T-helper 2 cell treated with Interferon-gamma antibody and Interleukin-4, amounts not matched to agents 5 μg/mL and 100 μg/mL, for 36 hours (primary cell): ENCODE measurements at regions not wholly inside any gene's neighbourhood (a gene's known extent, or its start where the extent isn't known, plus 50 kb on each side); places are given as distances from the start of the nearest gene placed in this dataset.
A peak's percentile ranks its signal among the peaks of the same experiment; 100 is the strongest.

Experiments used
- DNase-seq: peaks from one replicate; pipeline ENCODE4 v3.0.0; 2021; ENCODE audit warnings: low spot score
- H3K27ac Mint-ChIP-seq: one replicate; pipeline ENCODE4 v1.8.0; 2021; ENCODE audit warnings: mild to moderate bottlenecking, mixed read lengths
- H3K27me3 Mint-ChIP-seq: one replicate; pipeline ENCODE4 v1.8.0; 2021; ENCODE audit warnings: low read depth, mixed read lengths
- H3K36me3 Mint-ChIP-seq: one replicate; pipeline ENCODE4 v1.8.0; 2021; ENCODE audit warnings: low read depth, mixed read lengths
- H3K4me1 Mint-ChIP-seq: one replicate; pipeline ENCODE4 v1.8.0; 2021; ENCODE audit warnings: low read depth, mixed read lengths
- H3K4me3 Mint-ChIP-seq: one replicate; pipeline ENCODE4 v1.8.0; 2022; ENCODE audit warnings: mild to moderate bottlenecking, moderate library complexity, mixed read lengths
- H3K9me3 Mint-ChIP-seq: one replicate; pipeline ENCODE4 v1.8.0; 2021; ENCODE audit warnings: mixed read lengths

GRCh38 chrX:20414762-20415445, 148.2 kb upstream of the RPS6KA3 start:
- Mint-ChIP-seq H3K4me3 (no peak overlapping the region), H3K36me3 (peaks cover 2% of the 10 kb centered on the region), H3K27me3 (peaks cover 6% of the 10 kb centered on the region), H3K4me1 (peaks cover 31% of the 10 kb centered on the region), H3K27ac (no peak overlapping the region), H3K9me3 (no peaks in the 10 kb centered on the region)
- no peak for DNase-seq

GRCh38 chrX:20414066-20414465, 147.4 kb upstream of the RPS6KA3 start:
- Mint-ChIP-seq H3K4me3 (no peak overlapping the region), H3K9me3 (no peaks in the 10 kb centered on the region), H3K27ac (peak overlapping the region; percentile 62), H3K4me1 (peaks cover 31% of the 10 kb centered on the region), H3K36me3 (peaks cover 2% of the 10 kb centered on the region), H3K27me3 (peaks cover 6% of the 10 kb centered on the region)
- no peak for DNase-seq

GRCh38 chrX:20412871-20413486, 146.3 kb upstream of the RPS6KA3 start:
- Mint-ChIP-seq H3K36me3 (peaks cover 2% of the 10 kb centered on the region), H3K27me3 (peaks cover 6% of the 10 kb centered on the region), H3K27ac (peak overlapping the region; percentile 89), H3K4me1 (peaks cover 25% of the 10 kb centered on the region), H3K9me3 (no peaks in the 10 kb centered on the region), H3K4me3 (peak overlapping the region; percentile 71)
- no peak for DNase-seq

- Mint-ChIP-seq H3K27ac (no peak overlapping the region), H3K27me3 (peaks cover 6% of the 10 kb centered on the region), H3K4me1 (peaks cover 23% of the 10 kb centered on the region), H3K4me3 (no peak overlapping the region), H3K9me3 (no peaks in the 10 kb centered on the region), H3K36me3 (peaks cover 2% of the 10 kb centered on the region)
- no peak for DNase-seq
Observed at GRCh38 chrX:20410540-20410939, 143.8 kb upstream of the RPS6KA3 start.

- no peak overlapping the region for H3K4me3 Mint-ChIP-seq
- no peaks in the 10 kb centered on the region for H3K9me3 Mint-ChIP-seq
- H3K27me3 Mint-ChIP-seq = peaks cover 6% of the 10 kb centered on the region
- DNase-seq = no peak
- H3K27ac Mint-ChIP-seq = no peak overlapping the region
- peaks cover 2% of the 10 kb centered on the region for H3K36me3 Mint-ChIP-seq
- H3K4me1 Mint-ChIP-seq = peaks cover 21% of the 10 kb centered on the region
Observed at GRCh38 chrX:20409991-20410390, 143.3 kb upstream of the RPS6KA3 start.

GRCh38 chrX:20402956-20403355, 136.2 kb upstream of the RPS6KA3 start:
- Mint-ChIP-seq H3K27ac (no peak overlapping the region), H3K4me3 (no peak overlapping the region), H3K36me3 (no peaks in the 10 kb centered on the region), H3K9me3 (no peaks in the 10 kb centered on the region), H3K27me3 (peaks cover 2% of the 10 kb centered on the region), H3K4me1 (peaks cover 7% of the 10 kb centered on the region)
- no peak for DNase-seq

GRCh38 chrX:20399728-20400414, 133.2 kb upstream of the RPS6KA3 start:
- H3K27ac Mint-ChIP-seq = no peak overlapping the region
- H3K4me3 Mint-ChIP-seq = no peak overlapping the region
- no peaks in the 10 kb centered on the region for H3K9me3 Mint-ChIP-seq
- H3K36me3 Mint-ChIP-seq = no peaks in the 10 kb centered on the region
- peaks cover 7% of the 10 kb centered on the region for H3K4me1 Mint-ChIP-seq
- H3K27me3 Mint-ChIP-seq = peaks cover 11% of the 10 kb centered on the region
- DNase-seq = no peak

- no peaks in the 10 kb centered on the region for H3K9me3 Mint-ChIP-seq
- H3K4me1 Mint-ChIP-seq = peaks cover 7% of the 10 kb centered on the region
- no peak overlapping the region for H3K27ac Mint-ChIP-seq
- no peak for DNase-seq
- no peak overlapping the region for H3K4me3 Mint-ChIP-seq
- peaks cover 11% of the 10 kb centered on the region for H3K27me3 Mint-ChIP-seq
- H3K36me3 Mint-ChIP-seq = no peaks in the 10 kb centered on the region
Observed at GRCh38 chrX:20397587-20397986, 130.9 kb upstream of the RPS6KA3 start.

- Mint-ChIP-seq H3K27ac (no peak overlapping the region), H3K27me3 (peaks cover 13% of the 10 kb centered on the region), H3K4me3 (no peak overlapping the region), H3K9me3 (no peaks in the 10 kb centered on the region), H3K4me1 (peaks cover 7% of the 10 kb centered on the region), H3K36me3 (no peaks in the 10 kb centered on the region)
- no peak for DNase-seq
Observed at GRCh38 chrX:20394451-20394850, 127.7 kb upstream of the RPS6KA3 start.

- Mint-ChIP-seq H3K4me3 (no peak overlapping the region), H3K27me3 (peaks cover 16% of the 10 kb centered on the region), H3K36me3 (no peaks in the 10 kb centered on the region), H3K9me3 (no peaks in the 10 kb centered on the region), H3K4me1 (peaks cover 3% of the 10 kb centered on the region), H3K27ac (no peak overlapping the region)
- DNase-seq = no peak
Observed at GRCh38 chrX:20393944-20394343, 127.2 kb upstream of the RPS6KA3 start.

GRCh38 chrX:20388594-20388993, 121.9 kb upstream of the RPS6KA3 start:
- Mint-ChIP-seq H3K27ac (no peak overlapping the region), H3K4me1 (no peaks in the 10 kb centered on the region), H3K4me3 (no peak overlapping the region), H3K27me3 (peaks cover 12% of the 10 kb centered on the region), H3K36me3 (no peaks in the 10 kb centered on the region), H3K9me3 (no peaks in the 10 kb centered on the region)
- DNase-seq = no peak

- Mint-ChIP-seq H3K9me3 (no peaks in the 10 kb centered on the region), H3K27ac (no peak overlapping the region), H3K36me3 (peaks cover 2% of the 10 kb centered on the region), H3K27me3 (peaks cover 5% of the 10 kb centered on the region), H3K4me3 (no peak overlapping the region), H3K4me1 (peaks cover 22% of the 10 kb centered on the region)
- DNase-seq = no peak
Observed at GRCh38 chrX:20383477-20383876, 116.8 kb upstream of the RPS6KA3 start.

GRCh38 chrX:20382518-20383297, 116.0 kb upstream of the RPS6KA3 start:
- Mint-ChIP-seq H3K4me3 (peak overlapping the region; percentile 62), H3K9me3 (no peaks in the 10 kb centered on the region), H3K27me3 (no peaks in the 10 kb centered on the region), H3K36me3 (peaks cover 2% of the 10 kb centered on the region), H3K27ac (peak overlapping the region; percentile 80), H3K4me1 (peaks cover 25% of the 10 kb centered on the region)
- DNase-seq = peak; percentile 43

GRCh38 chrX:20382082-20382481, 115.4 kb upstream of the RPS6KA3 start:
- H3K4me1 Mint-ChIP-seq = peaks cover 31% of the 10 kb centered on the region
- no peaks in the 10 kb centered on the region for H3K27me3 Mint-ChIP-seq
- peak overlapping the region; percentile 62 for H3K4me3 Mint-ChIP-seq
- peaks cover 4% of the 10 kb centered on the region for H3K36me3 Mint-ChIP-seq
- H3K27ac Mint-ChIP-seq = peak overlapping the region; percentile 80
- no peak for DNase-seq
- no peaks in the 10 kb centered on the region for H3K9me3 Mint-ChIP-seq
